CD4-positive, alpha-beta T cell (primary cell): ENCODE measurements at regions not wholly inside any gene's neighbourhood (a gene's known extent, or its start where the extent isn't known, plus 50 kb on each side); places are given as distances from the start of the nearest gene placed in this dataset.

Experiments used
- ATAC-seq: fragments of 200-7000 bp; cut with Tn5 transposase; one replicate; pipeline ENCODE4 v1.10.0; 2022; ENCODE audit warnings: mild to moderate bottlenecking; ENCODE audit not compliant: poor library complexity
- CTCF ChIA-PET: fragments of 350-600 bp; sonication (Branson Sonifier 250); formaldehyde crosslinking; loops from one replicate; lab custom pipeline; 2021; ENCODE audit warnings: antibody characterized with exemption, inconsistent platforms; lab: Charles Lee
- POLR2A ChIA-PET: fragments of 350-600 bp; sonication (Branson Sonifier 250); formaldehyde crosslinking; loops from one replicate; lab custom pipeline; 2021; ENCODE audit warnings: antibody characterized with exemption, inconsistent platforms; lab: Charles Lee
- DNase-seq, 14 experiments: peaks; one replicate each; pipeline ENCODE4 v3.0.0-alpha.2; 2013 to 2020; ENCODE audit warnings: mixed read lengths in 2 of 14
- H3K27ac ChIP-seq, 2 donors: one replicate each; pipeline versions ENCODE4 v1.5.1 to v1.7.0; 2013; ENCODE audit warnings: low read length in 2 of 2, low read depth in 1 of 2, mild to moderate bottlenecking in 1 of 2
- H3K27me3 ChIP-seq, 2 experiments: 1 replicate in 1 of 2; 2 replicates in 1 of 2; pipeline versions ENCODE4 v1.6.1 to v1.7.0; 2013; ENCODE audit warnings: low read length in 2 of 2, control low read depth in 1 of 2, mild to moderate bottlenecking in 1 of 2, moderate library complexity in 1 of 2; ENCODE audit not compliant: insufficient read depth in 2 of 2, control insufficient read depth in 1 of 2
- H3K36me3 ChIP-seq: one replicate; pipeline ENCODE4 v1.6.1; 2013; ENCODE audit warnings: low read length, control low read depth; ENCODE audit not compliant: insufficient read depth
- H3K4me1 ChIP-seq: one replicate; pipeline ENCODE4 v1.6.1; 2013; ENCODE audit warnings: low read length, control low read depth; ENCODE audit not compliant: insufficient read depth
- H3K4me3 ChIP-seq: one replicate; pipeline ENCODE4 v1.5.1; 2013; ENCODE audit warnings: mild to moderate bottlenecking, low read length, moderate library complexity
- H3K9me3 ChIP-seq, 2 experiments: 1 replicate in 1 of 2; 2 replicates in 1 of 2; pipeline versions ENCODE4 v1.6.1 to v1.7.0; 2013; ENCODE audit warnings: low read length in 2 of 2, mild to moderate bottlenecking in 2 of 2, control low read depth in 1 of 2, moderate library complexity in 1 of 2; ENCODE audit not compliant: control insufficient read depth in 1 of 2, insufficient read depth in 1 of 2
- H3K27ac Mint-ChIP-seq: one replicate; pipeline ENCODE4 v1.8.0; 2020; ENCODE audit warnings: mixed read lengths
- H3K27me3 Mint-ChIP-seq: one replicate; pipeline ENCODE4 v1.8.0; 2021; ENCODE audit warnings: mixed read lengths
- H3K36me3 Mint-ChIP-seq: one replicate; pipeline ENCODE4 v1.8.0; 2021; ENCODE audit warnings: low read depth, mixed read lengths
- H3K4me1 Mint-ChIP-seq: one replicate; pipeline ENCODE4 v1.8.0; 2021; ENCODE audit warnings: low read depth, mixed read lengths
- H3K4me3 Mint-ChIP-seq: one replicate; pipeline ENCODE4 v1.8.0; 2020; ENCODE audit warnings: mild to moderate bottlenecking, mixed read lengths
- H3K9me3 Mint-ChIP-seq: one replicate; pipeline ENCODE4 v1.8.0; 2020; ENCODE audit warnings: mixed read lengths
- intact Hi-C, 2 experiments: fragments of 100-400 bp; cut with DNase I in 1 of 2; cut with micrococcal nuclease in 1 of 2; formaldehyde crosslinking; loops; one replicate each; pipeline versions ENCODE4 v1.15.1 to v1.9.0; 2023 to 2025; cut with DNase I, micrococcal nuclease
- TF ChIP-seq, protein P1 (sequence below): fragments of 200-600 bp; IDR thresholded peaks from one replicate; pipeline ENCODE4 v1.8.0; 2022; ENCODE audit warnings: antibody characterized with exemption, mild to moderate bottlenecking

DNA sequence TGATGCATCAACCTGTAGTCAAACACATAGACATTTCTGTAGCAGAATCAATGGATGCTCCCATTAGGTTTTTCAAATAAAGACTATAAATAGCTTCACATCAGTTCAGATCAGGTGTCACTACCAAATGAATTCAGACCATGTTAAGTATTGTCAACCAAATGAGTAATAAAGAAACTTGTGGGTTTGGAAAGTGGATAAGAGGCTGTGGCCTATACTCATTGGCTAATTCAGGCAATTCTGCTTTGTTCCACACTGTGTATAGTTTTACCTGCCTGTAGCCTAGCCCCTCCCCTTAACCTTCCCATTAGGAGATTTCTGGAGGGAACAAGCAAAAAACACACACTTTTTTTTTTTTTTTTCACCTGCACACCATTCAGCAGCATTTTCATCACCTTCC, 321.2 kb downstream of the HLX start:
- no peak overlapping the region for H3K27ac Mint-ChIP-seq
- DNase-seq (no peak), ATAC-seq (no peak)
- no peak overlapping the region for H3K4me3 Mint-ChIP-seq
- peaks cover 4% of the 10 kb centered on the region for H3K27me3 Mint-ChIP-seq
- CTCF ChIA-PET = no interaction called here
- no peaks in the 10 kb centered on the region for H3K36me3 Mint-ChIP-seq
- Histone ChIP-seq H3K9me3 (no peaks in the 10 kb centered on the region), H3K36me3 (no peaks in the 10 kb centered on the region), H3K4me3 (no peak overlapping the region), H3K27ac (no peak overlapping the region), H3K27me3 (no peaks in the 10 kb centered on the region), H3K4me1 (no peaks in the 10 kb centered on the region)
- intact Hi-C loops = loop anchor here (5.0 to 10.0 kb wide), 2 partner anchors 388 to 396 kb away; no protein-coding TSS in a partner anchor
- TF ChIP-seq, protein P1, sequence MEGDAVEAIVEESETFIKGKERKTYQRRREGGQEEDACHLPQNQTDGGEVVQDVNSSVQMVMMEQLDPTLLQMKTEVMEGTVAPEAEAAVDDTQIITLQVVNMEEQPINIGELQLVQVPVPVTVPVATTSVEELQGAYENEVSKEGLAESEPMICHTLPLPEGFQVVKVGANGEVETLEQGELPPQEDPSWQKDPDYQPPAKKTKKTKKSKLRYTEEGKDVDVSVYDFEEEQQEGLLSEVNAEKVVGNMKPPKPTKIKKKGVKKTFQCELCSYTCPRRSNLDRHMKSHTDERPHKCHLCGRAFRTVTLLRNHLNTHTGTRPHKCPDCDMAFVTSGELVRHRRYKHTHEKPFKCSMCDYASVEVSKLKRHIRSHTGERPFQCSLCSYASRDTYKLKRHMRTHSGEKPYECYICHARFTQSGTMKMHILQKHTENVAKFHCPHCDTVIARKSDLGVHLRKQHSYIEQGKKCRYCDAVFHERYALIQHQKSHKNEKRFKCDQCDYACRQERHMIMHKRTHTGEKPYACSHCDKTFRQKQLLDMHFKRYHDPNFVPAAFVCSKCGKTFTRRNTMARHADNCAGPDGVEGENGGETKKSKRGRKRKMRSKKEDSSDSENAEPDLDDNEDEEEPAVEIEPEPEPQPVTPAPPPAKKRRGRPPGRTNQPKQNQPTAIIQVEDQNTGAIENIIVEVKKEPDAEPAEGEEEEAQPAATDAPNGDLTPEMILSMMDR = no peak
- H3K9me3 Mint-ChIP-seq = no peaks in the 10 kb centered on the region
- POLR2A ChIA-PET = no interaction called here
- no peaks in the 10 kb centered on the region for H3K4me1 Mint-ChIP-seq

GRCh38 chr1:221201773-221202172, 322.5 kb downstream of the HLX start:
- no peak for DNase-seq
- TF ChIP-seq, protein P1 = no peak
- POLR2A ChIA-PET = no interaction called here
- H3K9me3 Mint-ChIP-seq = no peaks in the 10 kb centered on the region
- peaks cover 8% of the 10 kb centered on the region for H3K27me3 Mint-ChIP-seq
- intact Hi-C loops = loop anchor here (5.0 to 10.0 kb wide), 2 partner anchors 389 to 397 kb away; no protein-coding TSS in a partner anchor
- Histone ChIP-seq H3K9me3 (no peaks in the 10 kb centered on the region), H3K4me3 (no peak overlapping the region), H3K36me3 (no peaks in the 10 kb centered on the region), H3K27ac (no peak overlapping the region), H3K27me3 (no peaks in the 10 kb centered on the region), H3K4me1 (no peaks in the 10 kb centered on the region)
- CTCF ChIA-PET = no interaction called here
- no peak overlapping the region for H3K4me3 Mint-ChIP-seq
- no peaks in the 10 kb centered on the region for H3K4me1 Mint-ChIP-seq
- H3K27ac Mint-ChIP-seq = no peak overlapping the region
- ATAC-seq = no peak
- H3K36me3 Mint-ChIP-seq = no peaks in the 10 kb centered on the region

DNA sequence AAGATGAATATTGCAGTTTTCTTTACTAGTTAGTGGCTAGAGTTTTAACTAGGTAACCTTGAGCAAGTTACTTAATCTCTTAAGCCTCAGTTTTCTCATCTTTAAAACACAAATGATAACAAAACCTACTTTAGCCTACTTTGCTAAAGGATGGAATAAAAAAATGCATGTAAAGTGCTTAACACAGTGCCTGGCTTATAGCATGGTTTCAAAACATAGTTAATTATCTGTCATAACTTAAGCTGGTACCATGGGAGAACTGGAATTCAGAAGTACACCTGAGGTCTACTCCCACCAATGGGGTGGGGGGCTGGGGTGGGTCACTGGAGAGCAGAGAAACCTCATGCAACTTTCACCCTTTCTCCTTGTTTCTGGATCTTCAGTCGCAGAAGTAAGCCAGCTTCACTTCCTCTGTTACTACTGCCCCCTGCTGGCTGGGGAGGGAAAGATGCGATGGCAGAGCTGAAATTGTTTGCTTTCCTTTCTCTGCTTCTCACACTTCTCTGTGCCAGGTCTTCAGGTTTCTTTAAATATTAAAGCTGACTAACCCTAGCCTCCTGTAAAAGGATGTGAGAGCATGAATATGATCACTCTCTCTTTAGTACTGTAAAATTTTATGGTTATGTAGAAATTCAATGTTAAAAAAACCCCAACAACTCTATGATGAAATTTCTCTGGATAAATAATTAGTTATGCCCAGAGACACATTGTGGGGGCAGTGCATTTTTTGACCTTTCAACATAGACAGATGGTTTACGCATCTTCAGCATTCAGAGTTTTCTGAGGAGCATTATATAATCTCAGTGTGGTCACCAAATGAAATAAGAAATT, 324.2 kb downstream of the HLX start:
- Histone ChIP-seq H3K4me3 (no peak overlapping the region), H3K36me3 (no peaks in the 10 kb centered on the region), H3K27me3 (no peaks in the 10 kb centered on the region), H3K9me3 (no peaks in the 10 kb centered on the region), H3K27ac (no peak overlapping the region), H3K4me1 (no peaks in the 10 kb centered on the region)
- ChIA-PET CTCF (interaction anchor here (1.1 kb wide), 1 partner anchor 15 kb away, joined by 3 read pairs; no protein-coding TSS in a partner anchor), POLR2A (no interaction called here)
- Mint-ChIP-seq H3K36me3 (no peaks in the 10 kb centered on the region), H3K27ac (no peak overlapping the region), H3K4me1 (no peaks in the 10 kb centered on the region), H3K27me3 (peaks cover 8% of the 10 kb centered on the region), H3K9me3 (no peaks in the 10 kb centered on the region), H3K4me3 (no peak overlapping the region)
- ATAC-seq (no peak), DNase-seq (peak; percentile 18 to 69 (median 43))
- intact Hi-C loops = loop anchor here (5.0 to 10.0 kb wide), 2 partner anchors 391 to 399 kb away; no protein-coding TSS in a partner anchor
- TF ChIP-seq, protein P1 = peak; percentile 71
